ENCODE measurements at regions not wholly inside any gene's neighbourhood (a gene's known extent, or its start where the extent isn't known, plus 50 kb on each side); places are given as distances from the start of the nearest gene placed in this dataset.

DNA sequence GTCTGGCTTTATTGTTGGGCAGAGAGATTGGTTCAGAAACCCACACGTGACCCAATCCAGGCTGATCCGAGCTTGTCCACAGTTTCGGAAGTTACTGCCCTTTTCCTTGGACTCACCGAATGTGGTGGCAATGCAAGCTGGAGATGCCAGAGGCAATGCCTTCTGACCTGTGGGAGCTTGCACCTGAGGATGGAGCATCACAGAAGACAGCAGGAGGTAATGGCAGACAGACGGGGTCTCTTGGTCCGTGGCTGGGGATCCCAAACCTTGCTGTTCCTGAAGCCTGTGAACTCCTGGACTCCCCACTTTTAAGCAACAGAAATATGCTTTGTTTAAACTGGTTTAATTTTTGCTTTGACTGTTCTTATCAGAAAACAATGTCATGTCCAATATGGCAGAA lies 265.2 kb upstream of the IRX1 start:
- no peaks in the 10 kb centered on the region for H3K4me1 ChIP-seq
- intact Hi-C loops (cut with DNase I; ENCODE audit: low total_unique reads): no loop called here
- H3K27ac ChIP-seq: no peak overlapping the region
- no peak overlapping the region for H3K4me3 ChIP-seq
- TF ChIP-seq POLR2A (IDR thresholded peaks at IDR 0.05) (no peak), POLR2AphosphoS5 (IDR thresholded peaks at IDR 0.05) (no peak)
- TF ChIP-seq, protein P1, sequence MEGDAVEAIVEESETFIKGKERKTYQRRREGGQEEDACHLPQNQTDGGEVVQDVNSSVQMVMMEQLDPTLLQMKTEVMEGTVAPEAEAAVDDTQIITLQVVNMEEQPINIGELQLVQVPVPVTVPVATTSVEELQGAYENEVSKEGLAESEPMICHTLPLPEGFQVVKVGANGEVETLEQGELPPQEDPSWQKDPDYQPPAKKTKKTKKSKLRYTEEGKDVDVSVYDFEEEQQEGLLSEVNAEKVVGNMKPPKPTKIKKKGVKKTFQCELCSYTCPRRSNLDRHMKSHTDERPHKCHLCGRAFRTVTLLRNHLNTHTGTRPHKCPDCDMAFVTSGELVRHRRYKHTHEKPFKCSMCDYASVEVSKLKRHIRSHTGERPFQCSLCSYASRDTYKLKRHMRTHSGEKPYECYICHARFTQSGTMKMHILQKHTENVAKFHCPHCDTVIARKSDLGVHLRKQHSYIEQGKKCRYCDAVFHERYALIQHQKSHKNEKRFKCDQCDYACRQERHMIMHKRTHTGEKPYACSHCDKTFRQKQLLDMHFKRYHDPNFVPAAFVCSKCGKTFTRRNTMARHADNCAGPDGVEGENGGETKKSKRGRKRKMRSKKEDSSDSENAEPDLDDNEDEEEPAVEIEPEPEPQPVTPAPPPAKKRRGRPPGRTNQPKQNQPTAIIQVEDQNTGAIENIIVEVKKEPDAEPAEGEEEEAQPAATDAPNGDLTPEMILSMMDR (IDR thresholded peaks at IDR 0.05): no peak
- H3K36me3 ChIP-seq: no peaks in the 10 kb centered on the region
- no peak for DNase-seq (ENCODE audit: low spot score in 2 of 2)
- H3K27me3 ChIP-seq: no peaks in the 10 kb centered on the region
- no peaks in the 10 kb centered on the region for H3K9me3 ChIP-seq

DNA sequence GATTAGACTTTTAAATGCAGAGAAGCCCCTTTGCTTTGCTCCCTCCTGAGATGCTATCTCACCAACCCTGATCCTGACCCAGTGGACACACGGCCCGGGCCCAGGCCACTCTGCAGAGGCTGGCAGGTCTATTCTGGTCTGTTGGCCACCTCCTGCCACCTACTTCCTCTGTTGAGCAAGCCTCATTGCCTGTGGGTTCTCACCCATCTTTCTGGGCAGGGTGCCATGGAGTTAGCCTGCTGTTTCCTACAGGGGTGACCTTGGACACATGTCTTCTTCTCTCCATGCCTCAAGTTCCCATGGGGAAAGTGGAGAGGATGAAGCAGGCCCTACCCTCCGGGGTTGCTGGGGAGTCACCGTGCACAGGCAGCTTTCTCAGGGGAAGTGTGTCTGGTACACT lies 266.2 kb upstream of the IRX1 start:
- no peak for DNase-seq (ENCODE audit: low spot score in 2 of 2)
- no peak for TF ChIP-seq POLR2AphosphoS5 (IDR thresholded peaks at IDR 0.05)
- TF ChIP-seq, protein P1 (IDR thresholded peaks at IDR 0.05): no peak
- no peak for TF ChIP-seq POLR2A (IDR thresholded peaks at IDR 0.05)
- H3K27ac ChIP-seq: no peak overlapping the region
- H3K4me3 ChIP-seq: no peak overlapping the region
- intact Hi-C loops (cut with DNase I; ENCODE audit: low total_unique reads): no loop called here
- H3K4me1 ChIP-seq: no peaks in the 10 kb centered on the region
- no peaks in the 10 kb centered on the region for H3K36me3 ChIP-seq
- H3K27me3 ChIP-seq: no peaks in the 10 kb centered on the region
- no peaks in the 10 kb centered on the region for H3K9me3 ChIP-seq

DNA sequence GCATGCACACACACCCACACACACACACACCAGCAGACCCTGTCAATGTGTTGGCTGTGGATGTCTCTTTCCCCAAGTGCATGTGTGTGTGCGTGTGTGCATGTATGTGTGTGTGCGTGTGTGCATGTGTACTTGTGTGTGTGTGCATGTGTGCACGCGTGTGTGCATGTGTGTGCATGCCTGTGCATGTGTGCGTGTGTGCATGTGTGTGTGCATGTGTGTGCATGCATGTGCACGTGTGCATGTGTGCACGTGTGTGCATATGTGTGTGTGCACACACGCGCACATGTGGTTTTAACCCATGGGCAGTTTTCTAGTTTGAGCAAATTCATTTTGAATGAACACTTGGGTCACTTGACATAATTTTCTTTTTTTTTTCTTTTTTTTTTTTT lies 268.8 kb upstream of the IRX1 start:
- H3K27ac ChIP-seq: no peak overlapping the region
- H3K9me3 ChIP-seq: no peaks in the 10 kb centered on the region
- no peaks in the 10 kb centered on the region for H3K4me1 ChIP-seq
- H3K36me3 ChIP-seq: no peaks in the 10 kb centered on the region
- no peaks in the 10 kb centered on the region for H3K27me3 ChIP-seq
- H3K4me3 ChIP-seq: no peak overlapping the region
- TF ChIP-seq POLR2AphosphoS5 (IDR thresholded peaks at IDR 0.05) (no peak), POLR2A (IDR thresholded peaks at IDR 0.05) (no peak)
- no peak for DNase-seq (ENCODE audit: low spot score in 2 of 2)
- intact Hi-C loops (cut with DNase I; ENCODE audit: low total_unique reads): no loop called here

DNA sequence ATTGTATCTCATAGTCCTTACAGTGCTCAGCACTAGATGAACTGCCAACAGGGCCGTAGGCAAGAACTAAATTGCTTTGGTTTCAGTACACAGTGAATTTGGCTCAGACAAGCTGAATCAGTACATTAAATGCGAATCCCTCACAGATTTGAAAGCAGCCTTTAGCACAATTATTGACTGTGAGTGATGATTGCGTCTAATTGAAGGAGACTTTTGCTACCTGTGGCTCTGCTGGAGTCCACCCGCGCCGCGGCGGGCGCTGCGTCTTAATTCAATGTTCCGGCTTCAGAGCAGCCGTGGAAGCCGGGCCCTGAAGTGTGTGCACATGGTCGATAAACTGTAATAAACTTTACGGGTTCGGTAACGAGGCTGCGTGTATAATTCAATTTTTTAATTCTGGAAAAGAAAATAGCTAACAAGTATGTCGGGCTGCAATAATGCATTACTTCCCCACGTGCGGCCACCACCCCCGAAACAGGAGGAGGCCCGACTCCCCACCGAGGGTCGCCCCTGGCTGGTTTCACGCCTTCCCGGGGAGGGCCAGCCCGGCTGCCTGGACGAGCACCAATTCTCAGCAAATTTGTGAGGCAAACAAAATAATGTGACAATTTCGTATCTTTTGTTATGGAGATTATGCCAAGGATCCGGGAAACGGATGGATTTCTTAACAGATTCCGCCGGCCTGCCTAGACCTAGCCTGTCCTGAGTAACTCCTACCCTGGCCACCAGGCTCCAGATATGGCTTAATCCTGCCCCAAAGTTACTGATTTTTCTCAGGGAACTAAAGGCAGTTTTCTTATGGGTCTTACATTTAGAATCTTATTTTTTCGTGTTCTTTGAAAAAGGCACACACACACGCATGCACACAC lies 269.4 kb upstream of the IRX1 start:
- TF ChIP-seq, protein P1 (IDR thresholded peaks at IDR 0.05): no peak
- TF ChIP-seq POLR2A (IDR thresholded peaks at IDR 0.05) (no peak), POLR2AphosphoS5 (IDR thresholded peaks at IDR 0.05) (no peak)
- Histone ChIP-seq H3K9me3 (no peaks in the 10 kb centered on the region), H3K4me1 (no peaks in the 10 kb centered on the region), H3K27me3 (no peaks in the 10 kb centered on the region), H3K4me3 (peak overlapping the region in 1 of 3 donors; percentile 5), H3K27ac (no peak overlapping the region), H3K36me3 (no peaks in the 10 kb centered on the region)
- intact Hi-C loops (cut with DNase I; ENCODE audit: low total_unique reads): loop anchor here (2.0 kb wide), 1 partner anchor 23 kb away; no protein-coding TSS in a partner anchor
- DNase-seq (ENCODE audit: low spot score in 2 of 2): no peak

DNA sequence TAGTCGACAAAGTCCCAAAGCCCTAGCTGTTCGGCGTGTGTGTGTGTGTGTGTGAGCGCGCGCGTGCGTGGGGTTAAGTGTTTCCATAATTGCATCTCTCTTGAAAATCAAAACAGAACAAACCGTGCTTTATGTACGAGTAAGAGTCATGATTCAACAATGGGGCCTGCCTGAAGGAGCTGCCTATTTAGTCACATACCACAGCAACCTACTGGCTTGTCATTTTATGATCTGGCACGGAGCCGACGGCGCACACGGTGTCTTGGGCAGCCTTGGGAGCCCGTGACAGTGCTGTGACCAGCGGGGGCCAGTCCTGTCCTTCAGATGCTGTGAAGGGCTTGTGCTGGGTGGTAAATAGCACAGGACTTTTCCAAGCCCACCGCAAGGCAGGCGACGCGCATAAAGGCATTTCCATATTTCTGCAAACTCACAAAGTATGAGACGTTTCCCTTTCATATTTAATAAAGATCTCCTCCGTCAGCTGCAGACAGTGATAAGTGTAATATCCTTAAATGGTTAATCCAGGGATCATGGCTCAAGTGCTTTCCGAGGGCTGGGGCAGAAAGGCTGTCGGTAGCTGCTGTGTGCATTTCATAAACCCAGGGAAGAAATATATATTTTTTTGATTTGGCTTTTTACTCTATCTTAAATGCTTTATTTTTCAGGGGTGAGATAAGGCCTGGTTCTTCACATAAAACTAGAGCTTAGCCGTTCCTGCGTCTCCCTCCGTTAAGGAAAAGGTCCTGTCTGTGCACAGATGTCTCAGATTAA lies 270.2 kb upstream of the IRX1 start:
- Histone ChIP-seq H3K9me3 (no peaks in the 10 kb centered on the region), H3K27me3 (no peaks in the 10 kb centered on the region), H3K4me3 (peak overlapping the region in 1 of 3 donors; percentile 5), H3K27ac (peak overlapping the region in 1 of 2 donors; percentile 38), H3K4me1 (no peaks in the 10 kb centered on the region), H3K36me3 (no peaks in the 10 kb centered on the region)
- no peak for DNase-seq (ENCODE audit: low spot score in 2 of 2)
- intact Hi-C loops (cut with DNase I; ENCODE audit: low total_unique reads): loop anchor here (2.0 kb wide), 1 partner anchor 23 kb away; no protein-coding TSS in a partner anchor
- TF ChIP-seq, protein P1 (IDR thresholded peaks at IDR 0.05): no peak
- TF ChIP-seq POLR2A (IDR thresholded peaks at IDR 0.05) (no peak), POLR2AphosphoS5 (IDR thresholded peaks at IDR 0.05) (no peak)

Data from breast epithelium (tissue), 4 donors.